HG02571 (cell line): ENCODE measurements at regions not wholly inside any gene's neighbourhood (a gene's known extent, or its start where the extent isn't known, plus 50 kb on each side); places are given as distances from the start of the nearest gene placed in this dataset.

Experiments used
- ATAC-seq: cut with Tn5 transposase; IDR thresholded peaks from one replicate; pipeline ENCODE4 v1.9.1; 2021; ENCODE audit warnings: mild to moderate bottlenecking, moderate library complexity; ENCODE audit not compliant: unreplicated experiment

GRCh38 chr12:91432089-91432488 lies 249.5 kb upstream of the DCN start:
- ATAC-seq = no peak

- ATAC-seq = no peak
These were observed 241.9 kb upstream of the DCN start for GRCh38 chr12:91424506-91424905.

- ATAC-seq = no peak
These were observed 241.1 kb upstream of the DCN start for GRCh38 chr12:91423693-91424050.

- no peak for ATAC-seq
These were observed 240.4 kb upstream of the DCN start for GRCh38 chr12:91422811-91423692.

- ATAC-seq = no peak
These were observed 239.5 kb upstream of the DCN start for GRCh38 chr12:91422127-91422526.

- no peak for ATAC-seq
These were observed 237.2 kb upstream of the DCN start for GRCh38 chr12:91419809-91420208.

- no peak for ATAC-seq
These were observed 235.8 kb upstream of the DCN start for GRCh38 chr12:91418221-91419090.

- ATAC-seq = no peak
These were observed 235.0 kb upstream of the DCN start for GRCh38 chr12:91417650-91418049.

GRCh38 chr12:91414636-91415035 lies 232.0 kb upstream of the DCN start:
- no peak for ATAC-seq

GRCh38 chr12:91413581-91414546 lies 231.2 kb upstream of the DCN start:
- ATAC-seq = no peak

- ATAC-seq = peak; percentile 68
These were observed 224.3 kb upstream of the DCN start for GRCh38 chr12:91406920-91407341.

GRCh38 chr12:91404441-91404840 lies 221.8 kb upstream of the DCN start:
- no peak for ATAC-seq

- no peak for ATAC-seq
These were observed 218.6 kb upstream of the DCN start for GRCh38 chr12:91401190-91401589.

- no peak for ATAC-seq
These were observed 217.7 kb upstream of the DCN start for GRCh38 chr12:91400271-91400670.

GRCh38 chr12:91397866-91398532 lies 215.4 kb upstream of the DCN start:
- no peak for ATAC-seq

- ATAC-seq = no peak
These were observed 213.7 kb upstream of the DCN start for GRCh38 chr12:91396293-91396692.

GRCh38 chr12:91395628-91396135 lies 213.1 kb upstream of the DCN start:
- ATAC-seq = no peak

- no peak for ATAC-seq
These were observed 212.3 kb upstream of the DCN start for GRCh38 chr12:91394903-91395302.

- ATAC-seq = no peak
These were observed 206.0 kb upstream of the DCN start for GRCh38 chr12:91388573-91388972.
